Embryonic facial prominence (tissue), 1 donor: ENCODE measurements at regions not wholly inside any gene's neighbourhood (a gene's known extent, or its start where the extent isn't known, plus 50 kb on each side); places are given as distances from the start of the nearest gene placed in this dataset.
"Not testable (repeated sequence)": the region's sequence is repeated elsewhere in the genome, so short reads cannot be mapped to it uniquely, and the experiment has no call there.

ENCODE experiments used
- DNase-seq: peaks from one replicate; pipeline ENCODE4 v3.0.0-alpha.2; 2016; ENCODE audit errors: extremely low spot score

- no peak for DNase-seq
Measured at GRCh38 chr7:115642194-115642593, 388.4 kb downstream of the TFEC start.

GRCh38 chr7:115638853-115639252, 391.7 kb downstream of the TFEC start:
- no peak for DNase-seq

GRCh38 chr7:115637128-115637527, 393.4 kb downstream of the TFEC start:
- DNase-seq, result no peak

- no peak for DNase-seq
Measured at GRCh38 chr7:115635876-115636275, 394.7 kb downstream of the TFEC start.

- DNase-seq, result no peak
Measured at GRCh38 chr7:115635376-115635775, 395.2 kb downstream of the TFEC start.

GRCh38 chr7:115634633-115635032, 395.9 kb downstream of the TFEC start:
- DNase-seq, result no peak

GRCh38 chr7:115632636-115633035, 397.9 kb downstream of the TFEC start:
- no peak for DNase-seq

- DNase-seq, result no peak
Measured at GRCh38 chr7:115631782-115632181, 398.8 kb downstream of the TFEC start.

GRCh38 chr7:115630049-115630448, 400.5 kb downstream of the TFEC start:
- DNase-seq, result no peak

GRCh38 chr7:115618676-115619075, 411.9 kb downstream of the TFEC start:
- DNase-seq, result no peak

- DNase-seq, result no peak
Measured at GRCh38 chr7:115613836-115614235, 416.7 kb downstream of the TFEC start.

GRCh38 chr7:115603416-115603815, 427.1 kb downstream of the TFEC start:
- no peak for DNase-seq

- DNase-seq, result no peak
Measured at GRCh38 chr7:115600207-115600606, 430.4 kb downstream of the TFEC start.

GRCh38 chr7:115599184-115599583, 431.4 kb downstream of the TFEC start:
- DNase-seq, result not testable (repeated sequence)

- not testable (repeated sequence) for DNase-seq
Measured at GRCh38 chr7:115597220-115597619, 433.3 kb downstream of the TFEC start.

GRCh38 chr7:115593111-115593510, 437.5 kb downstream of the TFEC start:
- DNase-seq, result no peak

- no peak for DNase-seq
Measured at GRCh38 chr7:115585015-115585718, 445.4 kb downstream of the TFEC start.

- DNase-seq, result no peak
Measured at GRCh38 chr7:115582956-115583355, 447.6 kb downstream of the TFEC start.

GRCh38 chr7:115578576-115578975, 452.0 kb downstream of the TFEC start:
- no peak for DNase-seq

GRCh38 chr7:115574681-115575291, 455.8 kb downstream of the TFEC start:
- no peak for DNase-seq

- DNase-seq, result no peak
Measured at GRCh38 chr7:115572111-115572510, 458.5 kb downstream of the TFEC start.

GRCh38 chr7:115561335-115562110, 469.0 kb downstream of the TFEC start:
- DNase-seq, result no peak

- DNase-seq, result no peak
Measured at GRCh38 chr7:115559877-115560276, 470.7 kb downstream of the TFEC start.
